A549 (cell line): ENCODE measurements at regions not wholly inside any gene's neighbourhood (a gene's known extent, or its start where the extent isn't known, plus 50 kb on each side); places are given as distances from the start of the nearest gene placed in this dataset.

ENCODE experiments used
- CHD4 ChIP-seq: fragments of 200-600 bp; sonication (generic); IDR thresholded peaks from 2 replicates; pipeline ENCODE4 v1.6.1; 2016; ENCODE audit warnings: antibody characterized with exemption, mild to moderate bottlenecking, borderline replicate concordance
- CTCF ChIP-seq: fragments of >200 bp; sonication (Bioruptor Twin); formaldehyde crosslinking; IDR thresholded peaks from 3 replicates; pipeline ENCODE4 v1.5.1; 2016
- EP300 ChIP-seq, 2 experiments: fragments of >200 bp; sonication (Bioruptor Twin); formaldehyde crosslinking; IDR thresholded peaks; 2 replicates in 1 of 2; 3 replicates in 1 of 2; pipeline ENCODE4 v1.6.1; 2016 to 2017
- ESRRA ChIP-seq: fragments of 150-350 bp; IDR thresholded peaks from 2 replicates; pipeline ENCODE4 v1.6.1; 2014; ENCODE audit warnings: mild to moderate bottlenecking, low read length, borderline replicate concordance
- JUN ChIP-seq, 2 experiments: fragments of >200 bp; sonication (Bioruptor Twin); formaldehyde crosslinking; IDR thresholded peaks; 2 replicates in 1 of 2; 3 replicates in 1 of 2; pipeline ENCODE4 v1.6.1; 2016 to 2017
- MYC ChIP-seq: IDR thresholded peaks from 2 replicates; pipeline ENCODE4 v1.6.1; 2012; ENCODE audit warnings: mild to moderate bottlenecking, inconsistent platforms, low read length, improper control_type of control experiment, borderline replicate concordance
- REST ChIP-seq: fragments of 200-600 bp; sonication (generic); IDR thresholded peaks from 2 replicates; pipeline ENCODE4 v1.6.1; 2016; ENCODE audit warnings: antibody characterized with exemption, mild to moderate bottlenecking, moderate library complexity

GRCh38 chr2:125445495-125445894 lies 1210.5 kb upstream of the GYPC start:
- TF ChIP-seq EP300 (IDR thresholded peaks at IDR 0.05) (no peak), ESRRA (no peak), JUN (IDR thresholded peaks at IDR 0.05) (no peak), CTCF (no peak), MYC (no peak), CHD4 (no peak), REST (no peak)
